NCI-H187 (cell line): ENCODE measurements at regions not wholly inside any gene's neighbourhood (a gene's known extent, or its start where the extent isn't known, plus 50 kb on each side); places are given as distances from the start of the nearest gene placed in this dataset.

ENCODE experiments used
- DNase-seq, 2 experiments: peaks; one replicate each; lab custom pipeline; 2025; lab: John Stamatoyannopoulos, UW

DNA sequence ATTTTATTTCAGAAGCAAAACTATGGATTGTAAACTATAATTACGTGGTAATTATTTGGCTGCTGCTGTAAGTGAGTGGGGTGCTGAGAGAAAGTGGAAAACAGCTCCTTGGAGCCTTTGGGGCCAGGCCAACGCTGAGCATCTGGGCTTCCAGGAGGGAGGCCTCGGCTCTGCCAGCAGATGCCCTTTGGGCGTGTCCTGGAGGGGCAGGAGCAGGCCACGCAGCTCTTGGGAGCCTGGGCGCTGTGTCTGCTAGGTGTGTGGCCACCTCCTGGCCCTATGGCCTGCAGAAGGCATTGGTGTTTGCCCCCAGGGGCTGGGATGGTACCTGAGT lies 423.3 kb downstream of the GLRX3 start:
- no peak for DNase-seq

DNA sequence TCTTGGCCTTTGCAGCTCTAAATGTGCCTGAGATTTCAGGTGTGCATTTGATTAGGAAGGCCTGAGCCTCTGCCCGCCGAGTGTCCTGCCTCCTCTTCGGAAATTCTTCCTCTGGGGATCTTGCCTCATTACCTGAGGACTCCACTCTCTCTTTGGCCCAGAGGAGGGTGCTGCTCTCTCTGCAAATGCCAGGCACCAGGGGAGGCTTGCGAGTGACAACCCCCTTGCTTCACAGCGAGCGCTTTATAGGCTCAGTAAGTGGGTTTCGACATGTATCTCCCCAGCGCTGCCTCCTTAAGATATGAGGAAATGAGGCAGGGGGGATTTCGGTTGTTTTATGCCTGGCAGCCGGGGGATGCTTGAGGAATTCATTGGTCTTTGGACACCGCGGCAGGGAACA lies 423.9 kb downstream of the GLRX3 start:
- no peak for DNase-seq

DNA sequence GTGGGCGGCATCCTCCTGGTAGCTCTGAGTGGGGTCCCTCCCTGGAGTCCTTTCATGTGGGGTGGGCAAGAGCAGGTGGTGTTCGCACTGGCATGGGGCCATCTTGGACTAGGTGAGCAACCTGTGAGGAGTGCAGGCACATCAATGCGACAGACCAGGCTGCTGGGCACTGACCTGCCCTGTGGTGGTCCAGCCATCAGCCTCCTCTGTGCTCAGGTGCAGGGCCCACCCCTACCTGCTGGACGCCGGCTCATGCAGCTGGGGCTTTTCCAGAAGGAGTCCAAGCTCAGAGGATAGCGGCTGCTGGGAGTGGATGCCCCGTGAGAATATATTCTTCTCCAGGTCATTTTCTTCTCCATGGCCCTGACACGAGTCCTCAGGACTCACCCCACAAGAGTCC lies 424.4 kb downstream of the GLRX3 start:
- DNase-seq = no peak

DNA sequence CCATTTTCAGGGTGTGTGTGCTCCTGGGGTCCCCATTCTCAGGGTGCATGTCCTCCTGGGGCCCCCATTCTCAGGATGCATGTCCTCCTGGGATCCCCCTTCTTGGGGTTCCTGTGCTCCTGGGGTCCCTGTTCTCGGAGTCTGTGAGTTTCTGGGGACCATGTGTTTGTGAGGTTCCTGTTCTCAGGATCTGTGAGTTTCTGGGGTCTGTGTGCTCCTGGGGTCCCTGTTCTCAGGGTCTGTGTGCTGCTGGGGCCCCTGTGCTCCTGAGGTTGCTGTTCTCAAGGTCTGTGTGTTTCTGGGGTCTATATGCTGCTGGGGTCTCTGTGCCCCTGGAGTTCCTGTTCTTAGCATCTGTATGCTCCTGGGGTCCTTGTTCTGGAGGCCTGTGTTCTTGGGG lies 425.5 kb downstream of the GLRX3 start:
- no peak for DNase-seq

DNA sequence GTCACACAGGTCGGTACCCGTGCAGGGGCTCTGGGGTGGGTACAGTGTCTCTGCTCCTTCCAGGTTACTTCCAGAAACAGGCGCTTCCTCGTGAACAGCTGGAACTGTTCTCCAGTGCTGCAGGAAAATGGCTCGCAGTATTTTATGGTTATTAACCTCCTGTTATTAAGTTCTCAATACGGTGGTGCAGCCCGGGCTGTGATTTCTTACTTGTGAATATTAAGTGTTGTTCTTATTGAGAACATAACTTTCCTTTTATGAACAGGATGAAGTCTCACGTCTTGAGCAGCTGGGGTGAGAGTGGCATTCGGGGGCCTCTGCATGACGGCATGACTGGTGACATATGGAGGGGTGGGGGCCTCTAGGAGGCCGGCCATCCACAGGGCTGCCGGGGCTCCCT lies 430.8 kb downstream of the GLRX3 start:
- no peak for DNase-seq

DNA sequence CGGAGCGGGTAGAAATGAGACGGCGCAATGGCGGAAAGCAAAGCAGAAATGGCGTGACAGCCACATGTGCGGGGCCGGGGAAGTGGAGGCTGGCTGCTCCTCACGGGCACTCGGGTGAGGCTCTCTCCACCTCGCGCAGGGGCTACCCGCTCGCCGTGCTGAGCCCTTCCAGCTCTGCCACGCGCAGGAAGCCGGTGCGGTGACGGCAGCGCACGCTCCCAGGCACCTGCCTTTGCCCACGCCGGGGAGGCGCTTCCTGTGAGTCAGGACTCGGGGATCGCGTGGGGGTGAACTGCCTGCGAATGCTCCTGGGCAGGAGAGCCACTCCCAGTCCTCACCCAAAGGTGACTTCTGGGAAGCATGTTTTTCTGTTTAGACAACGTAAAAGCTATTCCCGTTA lies 431.2 kb downstream of the GLRX3 start:
- no peak for DNase-seq

DNA sequence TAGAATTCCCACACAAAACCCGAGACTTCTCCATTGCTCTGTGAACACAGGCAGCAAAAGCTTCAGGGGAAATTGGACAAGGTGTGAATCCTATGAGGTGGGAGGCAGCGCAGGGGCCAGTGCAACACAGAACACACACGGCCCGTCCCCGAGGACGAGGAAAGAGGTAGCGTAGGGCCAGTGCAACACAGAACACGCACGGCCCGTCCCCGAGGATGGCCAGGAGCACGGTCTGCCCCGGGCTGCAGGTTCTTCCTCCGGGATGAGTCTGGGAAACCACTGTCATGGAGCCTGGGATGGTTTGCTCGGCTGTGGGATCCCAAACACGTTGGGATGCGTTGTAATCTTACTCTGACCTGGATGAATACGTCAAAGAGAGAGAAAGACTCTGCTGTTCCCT lies 432.1 kb downstream of the GLRX3 start:
- no peak for DNase-seq

DNA sequence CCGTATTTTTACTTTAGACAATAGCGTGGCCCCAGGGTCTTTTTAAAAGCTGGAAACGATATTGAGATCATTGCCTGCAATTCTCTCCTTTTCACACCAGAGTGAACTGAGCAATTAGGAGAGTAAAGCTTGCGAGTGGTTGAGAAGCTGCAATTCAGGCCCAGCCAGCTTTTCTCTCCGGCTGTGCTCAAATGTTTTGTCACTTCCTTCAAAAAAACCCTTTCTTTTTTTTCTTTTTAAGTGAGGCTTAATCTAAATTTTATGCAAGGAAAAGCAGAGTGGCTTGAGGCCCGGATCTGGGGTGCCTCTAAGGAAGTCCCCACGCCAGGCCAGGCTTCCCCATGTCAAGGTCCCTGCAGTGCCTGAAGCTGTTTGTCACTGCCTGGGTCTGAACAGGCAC lies 433.9 kb downstream of the GLRX3 start:
- DNase-seq = no peak

DNA sequence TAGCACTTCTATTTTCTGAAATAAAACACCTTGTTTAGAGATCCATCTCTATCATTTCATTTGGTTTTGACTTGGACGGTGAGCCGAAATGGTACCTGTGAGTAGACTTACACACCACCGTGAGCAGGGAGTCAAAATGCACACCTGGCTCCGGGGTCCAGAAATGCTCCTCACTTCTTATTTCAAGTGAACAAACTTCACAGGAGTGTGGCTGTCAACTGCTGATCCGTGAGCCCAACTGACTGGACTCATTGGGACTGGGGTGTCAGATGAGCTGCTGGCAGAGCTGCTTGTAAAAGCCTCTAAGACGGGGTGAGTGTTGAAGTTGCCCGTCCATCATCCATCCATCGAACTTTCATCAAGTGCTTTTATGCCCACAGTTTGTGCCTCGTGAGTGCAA lies 435.5 kb downstream of the GLRX3 start:
- no peak for DNase-seq

DNA sequence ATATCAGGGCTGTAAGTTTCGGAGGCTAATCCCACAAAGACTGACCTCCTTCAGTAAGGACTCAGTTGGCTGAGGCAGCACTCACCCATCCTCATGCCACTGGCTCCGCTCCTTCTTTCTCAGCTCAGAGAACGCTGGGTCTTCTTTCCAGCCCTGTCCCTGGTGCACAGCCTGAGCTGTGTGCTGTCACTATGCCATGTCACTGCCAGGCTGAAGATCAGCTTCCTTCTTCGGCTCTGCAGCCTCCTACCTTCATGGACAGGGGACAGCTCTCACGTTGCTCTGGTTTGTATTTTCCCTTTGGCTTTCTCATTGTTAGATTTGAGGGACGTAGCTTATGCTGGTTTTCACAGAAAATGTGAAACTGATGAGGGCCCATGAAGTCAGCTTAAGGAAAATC lies 437.3 kb downstream of the GLRX3 start:
- DNase-seq = no peak

DNA sequence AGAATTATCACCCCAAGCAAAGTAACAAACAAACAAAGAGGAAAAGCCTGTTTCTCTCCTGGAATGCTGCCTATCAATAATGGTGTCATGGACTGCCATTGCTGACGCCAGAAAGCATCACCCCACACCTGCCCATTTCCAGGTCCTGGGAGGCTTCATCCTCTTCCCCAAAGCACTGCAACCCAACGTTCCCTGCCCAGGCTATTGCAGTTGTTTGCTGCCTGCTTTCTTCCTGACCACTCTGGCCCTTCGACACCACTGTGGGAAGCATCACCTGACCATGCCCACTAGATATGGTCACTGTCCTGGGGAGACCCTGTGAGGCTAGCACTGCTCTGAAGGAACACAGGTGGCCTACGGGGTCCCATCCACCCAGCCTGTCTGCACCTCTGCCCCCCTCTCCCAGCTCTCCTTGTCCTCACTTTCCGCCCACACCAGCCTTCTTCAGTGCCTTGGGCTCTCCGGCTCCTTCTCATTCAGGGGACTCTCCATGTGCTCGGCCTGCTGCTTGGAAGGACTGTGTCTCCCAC lies 439.6 kb downstream of the GLRX3 start:
- no peak for DNase-seq

DNA sequence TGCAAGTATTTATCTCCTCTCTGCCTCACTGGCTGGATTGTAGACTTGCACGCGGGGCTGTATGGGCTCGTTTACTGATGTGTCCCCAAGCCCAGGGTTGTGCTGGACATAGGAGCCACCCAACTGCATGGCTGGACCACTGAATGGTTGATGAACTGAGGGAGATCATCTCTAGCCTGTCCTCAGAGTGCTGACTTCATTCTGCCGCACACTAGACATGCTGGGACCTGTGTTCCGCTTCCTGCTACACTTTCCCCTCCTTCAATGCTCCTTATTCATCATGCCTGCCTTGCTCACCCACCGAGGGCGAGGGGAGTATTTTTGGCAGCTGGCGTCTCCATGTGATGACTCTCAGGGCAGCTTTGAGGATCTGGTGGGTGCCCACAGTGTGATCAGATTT lies 440.2 kb downstream of the GLRX3 start:
- DNase-seq = no peak

DNA sequence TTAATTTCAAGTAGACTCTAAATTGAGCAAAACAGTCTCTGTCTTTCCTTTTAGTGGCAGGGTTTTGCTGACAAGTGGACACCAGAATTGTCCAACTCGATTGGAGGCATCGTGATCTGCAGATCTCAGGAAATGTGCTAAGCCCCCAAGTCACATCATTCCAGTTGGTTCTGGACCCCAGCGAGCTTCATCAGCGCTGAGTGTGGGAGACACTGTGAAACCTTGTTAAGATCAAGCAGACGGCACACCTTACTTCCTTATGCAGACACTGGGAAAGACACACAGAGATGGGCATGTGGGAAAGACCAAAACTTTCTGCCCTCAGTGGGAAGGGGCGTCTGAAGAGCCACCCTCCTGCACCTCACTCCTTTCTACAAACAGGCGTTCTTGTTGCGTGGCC lies 440.8 kb downstream of the GLRX3 start:
- DNase-seq = no peak

DNA sequence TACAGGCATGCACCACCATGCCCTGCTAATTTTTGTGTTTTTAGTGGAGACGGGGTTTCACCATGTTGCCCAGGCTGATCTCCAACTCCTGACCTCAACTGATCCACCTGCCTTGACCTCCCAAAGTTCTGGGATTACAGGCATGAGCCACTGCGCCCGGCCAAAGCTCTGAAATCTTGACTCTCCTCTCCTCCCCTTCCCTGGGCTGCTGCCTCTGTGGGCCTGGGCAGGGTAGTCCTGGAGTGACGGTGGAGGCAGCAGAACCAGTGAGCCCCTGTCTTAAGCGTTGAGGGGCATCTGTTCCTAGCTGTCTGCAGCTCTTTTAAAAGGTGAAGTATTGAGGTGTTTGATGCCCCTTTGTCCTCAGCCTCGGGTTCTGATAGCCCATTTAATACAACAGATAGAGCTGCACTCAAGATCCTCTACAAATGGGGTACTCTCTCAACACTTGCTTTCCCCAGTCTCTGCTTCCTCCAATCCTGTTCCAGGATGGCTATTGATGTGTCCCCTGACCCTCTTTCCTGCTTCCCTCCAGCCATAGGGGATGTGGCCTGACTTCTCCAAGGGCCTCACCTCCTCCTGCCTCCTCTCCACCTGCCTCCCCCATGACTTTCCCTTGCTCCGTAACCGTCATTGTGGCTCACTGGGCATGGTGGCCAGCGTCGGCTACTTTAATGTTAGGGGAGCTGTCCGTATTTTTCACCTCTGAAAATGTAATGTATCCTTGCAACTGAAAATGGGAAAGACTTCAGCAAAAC lies 442.5 kb downstream of the GLRX3 start:
- DNase-seq = no peak

DNA sequence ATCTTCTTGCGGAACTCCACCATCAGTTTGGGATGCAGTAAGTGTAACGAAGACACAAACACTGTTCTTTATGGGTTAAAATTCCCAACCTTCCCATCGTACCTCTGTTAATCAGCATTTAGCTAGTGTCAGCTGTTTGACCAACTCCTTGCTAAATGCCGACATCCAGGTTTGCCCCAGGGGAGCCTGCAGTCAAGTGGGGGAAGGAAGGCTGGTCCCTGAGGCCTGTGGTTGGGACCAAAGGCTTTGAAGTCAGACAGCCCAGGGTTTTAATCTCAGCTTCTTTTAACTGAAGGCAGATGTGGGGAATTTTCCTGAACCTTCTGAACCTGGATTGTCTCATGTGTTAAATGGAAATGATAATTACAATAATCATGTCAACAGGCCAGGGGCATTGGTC lies 443.7 kb downstream of the GLRX3 start:
- no peak for DNase-seq

DNA sequence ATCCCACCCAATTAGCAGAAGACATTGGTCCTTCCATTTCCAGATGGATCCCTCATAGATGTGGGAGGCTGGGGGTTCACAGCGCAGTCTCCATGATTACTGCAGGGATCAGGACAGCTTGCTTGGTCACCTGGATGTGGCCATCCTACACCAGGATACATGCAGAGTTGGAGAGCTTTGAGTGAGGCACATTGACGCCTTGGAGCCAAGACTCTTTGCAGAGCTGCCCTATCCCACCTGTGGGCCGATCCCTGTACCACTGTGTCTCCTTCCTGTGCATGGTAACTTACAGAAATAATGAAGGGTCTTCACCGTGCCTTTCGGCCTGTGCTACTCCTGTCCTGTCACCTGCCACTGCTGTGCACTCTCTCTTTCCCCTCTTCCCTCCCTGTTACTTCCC lies 444.8 kb downstream of the GLRX3 start:
- no peak for DNase-seq

DNA sequence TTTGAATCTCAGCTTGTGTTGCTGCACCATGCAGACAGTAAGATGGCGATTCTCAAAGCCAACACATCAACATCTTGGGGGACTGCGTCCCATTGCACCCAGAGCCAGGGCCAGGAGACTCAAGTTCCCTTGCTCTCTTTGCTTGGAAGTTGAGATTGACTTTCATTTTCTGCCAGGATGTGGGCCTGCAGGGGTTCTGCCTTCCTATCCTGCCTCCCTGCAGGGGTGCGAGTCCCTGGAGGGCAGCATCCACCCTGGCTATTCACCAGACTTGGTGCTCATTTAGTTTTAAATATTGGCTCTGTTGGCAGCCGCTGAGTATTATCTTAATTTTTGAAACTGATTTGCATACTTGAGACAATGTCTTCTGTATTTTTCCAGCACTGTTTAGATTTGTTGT lies 451.5 kb downstream of the GLRX3 start:
- DNase-seq = no peak

DNA sequence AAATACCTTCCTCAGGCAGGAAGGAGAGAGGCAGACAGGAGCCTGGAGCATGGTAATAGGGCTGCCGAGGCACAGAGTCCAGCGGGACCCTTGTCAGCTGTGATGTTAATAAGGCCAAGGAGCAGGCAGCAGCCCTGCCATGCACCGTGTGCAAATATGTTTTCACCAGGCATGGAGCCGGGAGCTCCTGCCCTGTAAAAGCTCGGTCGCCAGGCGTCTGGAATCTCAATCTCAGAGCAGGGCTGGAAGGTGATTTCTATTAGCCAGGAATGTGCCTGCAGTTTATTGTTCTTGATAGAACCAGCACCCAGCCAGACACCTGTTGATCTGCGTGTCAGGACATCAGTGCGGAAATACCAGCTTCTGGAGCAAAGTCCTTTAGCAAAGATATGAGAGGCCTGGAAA lies 469.8 kb downstream of the GLRX3 start:
- no peak for DNase-seq

DNA sequence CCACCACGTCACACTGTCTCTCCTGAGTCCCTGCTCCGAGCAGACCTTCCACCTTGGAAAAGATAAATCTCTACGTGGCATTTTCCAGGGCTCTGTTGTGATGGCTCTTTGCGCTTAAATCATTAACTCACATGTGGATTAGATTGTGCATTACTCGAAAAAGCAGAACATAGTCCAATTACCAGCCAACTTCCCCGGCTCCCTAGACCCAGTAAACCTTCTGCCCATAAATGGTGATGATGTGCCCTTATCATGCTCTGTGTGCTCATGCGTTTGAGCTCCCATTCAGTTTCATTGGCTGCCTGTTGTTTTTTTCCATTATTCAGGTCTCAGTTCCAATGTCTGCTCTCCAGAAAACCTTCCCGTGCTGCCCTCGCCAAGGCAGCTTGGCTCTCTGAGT lies 471.2 kb downstream of the GLRX3 start:
- no peak for DNase-seq

DNA sequence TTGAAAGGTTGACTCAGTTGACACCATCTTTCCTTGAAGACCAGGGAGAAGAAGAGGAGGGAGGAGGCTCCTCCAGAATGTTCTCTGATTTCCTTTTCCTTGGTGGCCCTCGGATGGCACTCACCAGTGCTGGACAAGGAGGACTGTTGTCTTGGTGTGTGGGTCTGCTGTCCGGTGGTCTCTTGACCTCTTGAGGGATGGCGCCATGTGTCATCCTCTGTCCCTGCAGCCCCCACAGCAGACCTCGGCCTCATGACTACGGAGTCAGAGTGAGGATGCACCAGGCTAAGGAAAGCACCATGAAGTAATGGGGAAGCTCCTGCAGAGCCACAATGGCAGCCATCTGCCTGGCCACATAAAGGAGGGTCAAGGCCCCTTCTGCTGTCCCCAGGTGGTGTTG lies 475.0 kb downstream of the GLRX3 start:
- DNase-seq = no peak

DNA sequence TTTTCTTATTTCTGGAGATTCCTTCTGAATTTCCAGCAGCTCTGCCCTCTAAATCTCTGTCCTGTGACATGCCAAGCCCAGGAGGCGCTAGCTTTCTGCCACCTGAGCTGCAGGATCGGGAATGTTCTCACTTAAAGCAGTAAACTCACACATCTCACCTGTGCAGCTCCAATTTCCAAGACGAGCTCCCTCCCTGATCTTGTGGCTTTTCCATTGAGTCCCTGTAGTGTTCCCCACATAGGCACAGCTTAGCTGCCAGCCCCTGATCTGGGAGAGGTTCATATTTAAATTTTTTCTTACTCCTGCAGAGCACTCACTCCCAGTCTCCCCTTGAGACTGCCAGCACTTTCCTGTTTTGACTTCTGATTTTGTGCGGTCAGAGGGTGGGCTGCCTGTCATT lies 479.3 kb downstream of the GLRX3 start:
- DNase-seq = no peak

DNA sequence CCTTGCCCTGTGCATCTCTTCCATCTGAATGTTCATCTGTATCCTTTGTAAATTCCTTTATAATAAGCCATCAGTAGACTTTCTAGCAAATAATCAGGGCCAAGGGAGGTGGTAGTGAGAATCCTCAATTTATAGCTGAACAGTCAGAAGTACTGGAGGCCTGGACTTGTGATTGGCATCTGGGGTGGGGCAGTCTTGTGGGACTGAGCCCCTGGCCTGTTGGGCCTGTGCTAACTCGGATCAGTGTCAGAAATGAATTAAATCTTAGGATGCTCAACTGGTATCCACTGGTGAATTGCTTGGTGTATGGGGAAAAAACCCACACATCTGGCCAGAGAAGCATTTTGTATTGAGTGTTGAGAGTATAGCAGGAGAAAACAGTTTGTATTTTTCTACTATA lies 481.8 kb downstream of the GLRX3 start:
- no peak for DNase-seq

DNA sequence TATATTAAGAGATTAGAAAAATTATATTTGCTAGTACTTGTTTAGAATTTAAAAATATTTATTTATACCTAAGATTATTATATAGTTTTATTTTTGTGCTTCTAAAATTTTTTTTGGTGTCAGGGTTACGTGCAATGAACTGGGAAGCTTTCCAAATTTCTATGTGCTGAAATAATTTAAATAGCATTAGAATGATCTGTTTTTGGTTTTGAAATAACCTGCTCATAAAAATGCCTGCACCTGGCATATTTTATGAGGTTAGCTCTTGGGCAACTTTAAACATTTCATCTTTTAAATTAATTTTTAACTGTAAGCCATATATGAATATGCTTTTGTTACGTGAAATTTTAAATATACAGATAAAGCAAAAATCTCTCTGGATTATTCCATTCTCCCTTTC lies 482.5 kb downstream of the GLRX3 start:
- no peak for DNase-seq

DNA sequence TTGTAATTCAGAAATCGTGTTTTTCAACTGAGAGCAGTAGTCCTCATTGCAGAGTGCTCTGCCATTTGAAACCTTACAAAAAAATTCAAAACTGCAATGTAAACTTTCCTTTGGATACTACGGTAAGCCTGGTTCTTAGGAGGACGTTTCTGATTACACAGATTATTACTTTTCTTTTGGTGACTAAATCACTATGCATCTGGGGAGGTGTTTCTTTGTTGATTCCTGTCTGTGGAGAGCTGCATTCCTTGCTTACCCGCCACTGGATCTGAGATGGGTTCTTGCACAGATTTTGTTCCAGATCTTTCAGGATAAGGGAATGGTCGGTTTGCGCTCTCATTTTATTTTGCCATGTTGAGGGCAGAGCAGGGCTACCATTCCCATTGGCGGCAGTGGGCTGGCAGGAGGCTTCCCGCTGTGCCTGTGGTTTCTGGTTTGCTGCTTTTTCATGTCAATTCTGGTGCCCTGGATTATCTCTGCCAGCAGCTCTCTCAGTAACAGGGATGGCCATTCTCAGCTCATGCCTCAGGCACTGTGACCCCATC lies 485.1 kb downstream of the GLRX3 start:
- no peak for DNase-seq
